Spleen (tissue), 7 donors: ENCODE measurements at regions not wholly inside any gene's neighbourhood (a gene's known extent, or its start where the extent isn't known, plus 50 kb on each side); places are given as distances from the start of the nearest gene placed in this dataset.

ENCODE experiments used
- POLR2A ChIP-seq, 3 donors: fragments of 450-650 bp; IDR thresholded peaks; one replicate each; pipeline ENCODE4 v1.5.1; 2017; ENCODE audit warnings: antibody characterized with exemption in 3 of 3, mild to moderate bottlenecking in 1 of 3
- TF ChIP-seq, protein P1 (sequence below), 11 experiments: fragments of 200-600 bp in 7 of 11; fragments of 450-650 bp in 4 of 11; sonication (generic) in 4 of 11; IDR thresholded peaks in 8 of 11; conservative IDR thresholded peaks in 3 of 11; 1 replicate in 7 of 11; 2 replicates in 4 of 11; pipeline versions ENCODE4 v1.4.0 to v1.8.0; 2016 to 2021; ENCODE audit warnings: antibody characterized with exemption in 11 of 11, inconsistent platforms in 4 of 11, mild to moderate bottlenecking in 1 of 11
- donor health status: DM: no; HTN: no; CAD: no; lungs with moderate emphysema.
- donor health status: DM: no; HTN: no; CAD: no.
- donor health status: DM: no; HTN: no; CAD: no.

DNA sequence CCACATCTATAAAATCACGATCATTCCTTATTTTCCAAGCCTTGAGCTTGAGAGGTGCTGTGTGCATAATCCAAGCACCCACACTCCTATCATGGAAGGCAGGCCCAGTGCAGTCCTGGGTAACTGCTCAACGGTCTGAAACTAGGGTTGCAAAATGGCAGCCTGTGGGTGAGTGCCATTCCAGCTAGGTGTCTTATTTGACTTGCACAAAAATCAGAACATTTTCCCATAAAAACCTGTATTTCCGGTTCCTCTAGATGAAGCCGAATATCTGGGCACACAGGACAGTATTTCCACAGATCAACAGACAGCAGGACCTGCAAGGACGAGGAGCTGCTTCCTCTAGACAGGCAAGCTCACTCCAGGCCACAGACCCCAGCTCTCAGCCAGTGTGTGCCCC, 588.8 kb downstream of the BNC2 start:
- TF ChIP-seq, protein P1, sequence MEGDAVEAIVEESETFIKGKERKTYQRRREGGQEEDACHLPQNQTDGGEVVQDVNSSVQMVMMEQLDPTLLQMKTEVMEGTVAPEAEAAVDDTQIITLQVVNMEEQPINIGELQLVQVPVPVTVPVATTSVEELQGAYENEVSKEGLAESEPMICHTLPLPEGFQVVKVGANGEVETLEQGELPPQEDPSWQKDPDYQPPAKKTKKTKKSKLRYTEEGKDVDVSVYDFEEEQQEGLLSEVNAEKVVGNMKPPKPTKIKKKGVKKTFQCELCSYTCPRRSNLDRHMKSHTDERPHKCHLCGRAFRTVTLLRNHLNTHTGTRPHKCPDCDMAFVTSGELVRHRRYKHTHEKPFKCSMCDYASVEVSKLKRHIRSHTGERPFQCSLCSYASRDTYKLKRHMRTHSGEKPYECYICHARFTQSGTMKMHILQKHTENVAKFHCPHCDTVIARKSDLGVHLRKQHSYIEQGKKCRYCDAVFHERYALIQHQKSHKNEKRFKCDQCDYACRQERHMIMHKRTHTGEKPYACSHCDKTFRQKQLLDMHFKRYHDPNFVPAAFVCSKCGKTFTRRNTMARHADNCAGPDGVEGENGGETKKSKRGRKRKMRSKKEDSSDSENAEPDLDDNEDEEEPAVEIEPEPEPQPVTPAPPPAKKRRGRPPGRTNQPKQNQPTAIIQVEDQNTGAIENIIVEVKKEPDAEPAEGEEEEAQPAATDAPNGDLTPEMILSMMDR (IDR thresholded peaks at IDR 0.05 in 8 of 11, conservative IDR thresholded peaks at IDR 0.05 in 3 of 11): no peak
- no peak for TF ChIP-seq POLR2A (IDR thresholded peaks at IDR 0.05)
